SK-N-MC (cell line): ENCODE measurements at regions not wholly inside any gene's neighbourhood (a gene's known extent, or its start where the extent isn't known, plus 50 kb on each side); places are given as distances from the start of the nearest gene placed in this dataset.

ENCODE experiments used
- DNase-seq: peaks from one replicate; pipeline ENCODE4 v3.0.0-alpha.2; 2011; ENCODE audit warnings: low read depth, low spot score
- H3K27ac ChIP-seq: fragments of 200-600 bp; sonication (generic); 2 replicates; pipeline ENCODE4 v1.5.1; 2016; ENCODE audit warnings: mixed run types
- H3K36me3 ChIP-seq: fragments of 200-600 bp; sonication (generic); 2 replicates; pipeline ENCODE4 v1.6.1; 2017; ENCODE audit warnings: antibody characterized with exemption, low read length, mixed read lengths; ENCODE audit not compliant: insufficient read depth
- H3K4me3 ChIP-seq: fragments of 200-600 bp; sonication (generic); 2 replicates; pipeline ENCODE4 v1.5.1; 2016
- H3K9ac ChIP-seq: fragments of 200-600 bp; sonication (generic); 2 replicates; pipeline ENCODE4 v1.8.0; 2017; ENCODE audit warnings: mixed run types, mixed read lengths; ENCODE audit not compliant: insufficient read length
- H3K9me3 ChIP-seq: fragments of 200-600 bp; sonication (generic); 2 replicates; pipeline ENCODE4 v1.6.1; 2017; ENCODE audit warnings: low read depth, mild to moderate bottlenecking, antibody characterized with exemption, low read length, moderate library complexity, mixed read lengths
- EZH2 ChIP-seq: fragments of 200-600 bp; sonication (generic); IDR thresholded peaks from one replicate; pipeline ENCODE4 v1.6.1; 2017; ENCODE audit warnings: antibody characterized with exemption
- FOXP2 ChIP-seq: optimal IDR thresholded peaks from 2 replicates; pipeline ENCODE3; 2011; ENCODE audit warnings: mild to moderate bottlenecking, moderate library complexity; ENCODE audit not compliant: insufficient read depth; ENCODE audit errors: extremely low read length, control extremely low read depth
- POLR2AphosphoS5 ChIP-seq: IDR thresholded peaks from 2 replicates; pipeline ENCODE4 v1.6.1; 2012; ENCODE audit warnings: mild to moderate bottlenecking, low read depth, low read length, borderline replicate concordance

DNA sequence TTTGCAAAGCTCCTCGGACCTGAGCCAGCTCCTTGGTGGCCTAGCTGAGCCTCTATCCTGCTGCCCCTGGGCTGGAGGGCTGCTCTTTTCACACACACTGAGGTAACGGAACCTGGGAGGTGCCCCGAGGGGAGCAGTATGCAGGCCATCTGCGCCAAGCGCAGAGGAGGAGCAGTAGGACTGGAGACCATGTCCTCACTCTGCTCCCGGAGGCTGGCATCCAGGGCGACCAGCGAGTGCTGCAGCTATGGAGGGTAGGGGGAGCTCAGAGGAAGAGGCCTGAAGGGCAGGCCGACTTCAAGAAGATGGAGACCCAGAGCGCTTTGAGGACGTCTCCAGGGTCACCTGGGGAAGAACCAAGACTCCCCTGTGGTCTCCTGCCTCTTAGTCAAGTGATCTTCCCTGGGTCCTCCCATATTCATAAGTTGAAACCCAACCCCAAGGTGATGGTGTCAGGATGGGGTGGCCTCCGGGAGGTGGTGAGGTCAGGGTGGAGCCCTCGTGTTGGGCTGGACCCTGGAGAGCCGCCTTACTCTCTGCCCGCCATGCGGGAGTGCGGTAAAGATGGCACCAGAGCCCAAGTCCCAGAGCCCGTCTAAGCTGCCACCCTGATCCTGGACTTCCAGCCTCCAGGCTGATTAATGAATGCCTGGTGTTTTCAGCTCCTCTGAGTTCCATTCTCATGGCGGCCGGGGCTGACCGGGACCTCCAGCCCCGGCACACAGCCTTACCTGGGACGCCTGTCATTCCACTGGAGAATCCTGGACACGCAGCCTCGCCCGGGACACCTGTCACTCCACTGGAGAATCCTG, 160.7 kb downstream of the NDUFA10 start:
- Histone ChIP-seq H3K36me3 (no peaks in the 10 kb centered on the region), H3K4me3 (no peak overlapping the region), H3K9ac (no peak overlapping the region), H3K9me3 (no peaks in the 10 kb centered on the region), H3K27ac (no peak overlapping the region)
- no peak for DNase-seq
- TF ChIP-seq POLR2AphosphoS5 = no peak
- no peak for TF ChIP-seq EZH2
- no peak for TF ChIP-seq FOXP2

DNA sequence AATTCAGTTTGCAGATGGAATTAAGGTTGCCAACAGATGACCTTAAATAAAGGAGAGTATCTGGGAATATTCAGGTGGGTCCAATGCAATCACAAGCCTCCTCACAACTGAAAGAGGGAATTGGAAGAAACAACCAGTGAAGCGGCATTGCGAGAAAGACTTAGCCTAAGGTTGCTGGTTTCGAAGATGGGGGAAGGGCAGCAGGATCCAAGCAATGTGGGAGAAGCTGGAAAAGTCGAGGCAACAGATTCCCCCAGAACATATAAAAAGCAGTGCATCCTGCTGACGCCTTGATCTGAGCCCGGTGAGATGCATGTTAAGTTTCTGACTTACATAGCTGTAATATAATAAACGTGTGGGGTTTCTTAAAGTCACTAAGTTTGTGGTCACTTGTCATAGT, 162.5 kb downstream of the NDUFA10 start:
- TF ChIP-seq POLR2AphosphoS5 (no peak), EZH2 (no peak), FOXP2 (no peak)
- Histone ChIP-seq H3K36me3 (no peaks in the 10 kb centered on the region), H3K9ac (no peak overlapping the region), H3K27ac (no peak overlapping the region), H3K9me3 (no peaks in the 10 kb centered on the region), H3K4me3 (no peak overlapping the region)
- no peak for DNase-seq

DNA sequence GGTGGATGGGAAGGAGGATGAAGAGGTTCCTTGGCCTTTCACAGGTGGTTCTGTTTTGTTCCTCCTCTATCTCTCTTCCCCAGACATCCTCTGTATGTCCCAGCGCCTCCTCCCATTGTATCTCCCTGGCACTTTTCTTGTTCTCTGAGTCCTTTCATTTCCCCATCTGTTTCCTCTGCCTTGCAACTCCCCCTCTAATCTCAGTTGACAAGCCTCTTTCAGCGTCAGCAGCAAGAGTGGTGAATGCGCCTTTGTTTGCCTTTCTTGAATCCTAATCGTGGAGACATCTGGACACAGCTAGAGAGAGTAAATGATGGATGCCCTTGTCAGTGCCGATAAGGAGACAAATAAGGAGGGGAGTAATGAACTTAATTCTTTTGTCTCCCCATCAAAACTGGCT, 167.0 kb downstream of the NDUFA10 start:
- DNase-seq = no peak

DNA sequence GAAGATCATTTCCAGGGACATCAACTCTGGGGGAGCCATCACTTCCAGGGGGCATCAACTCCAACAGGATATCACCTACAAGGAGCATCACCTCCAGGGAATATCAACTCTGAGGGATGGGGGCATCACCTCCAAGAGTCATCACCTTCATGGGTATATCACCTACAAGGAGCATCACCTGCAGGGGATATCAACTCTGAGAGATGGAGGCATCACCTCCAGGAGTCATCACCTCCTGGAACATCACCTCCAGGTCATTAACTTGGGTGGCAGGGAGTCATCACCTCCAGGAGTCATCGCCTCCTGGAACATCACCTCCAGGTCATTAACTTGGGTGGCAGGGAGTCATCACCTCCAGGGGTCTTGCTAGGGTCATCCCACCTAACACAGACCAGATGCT, 167.6 kb downstream of the NDUFA10 start:
- TF ChIP-seq EZH2 (no peak), POLR2AphosphoS5 (no peak), FOXP2 (no peak)
- H3K36me3 ChIP-seq = no peaks in the 10 kb centered on the region
- H3K9me3 ChIP-seq = no peaks in the 10 kb centered on the region
- no peak for DNase-seq
- H3K4me3 ChIP-seq = no peak overlapping the region
- no peak overlapping the region for H3K27ac ChIP-seq
- no peak overlapping the region for H3K9ac ChIP-seq

More for the DNA sequence above, 167.0 kb downstream of the NDUFA10 start:
- no peak overlapping the region for H3K4me3 ChIP-seq
- no peak overlapping the region for H3K27ac ChIP-seq
- H3K9ac ChIP-seq = no peak overlapping the region
- TF ChIP-seq POLR2AphosphoS5 = no peak
- TF ChIP-seq EZH2 = no peak
- no peak for TF ChIP-seq FOXP2
- no peaks in the 10 kb centered on the region for H3K9me3 ChIP-seq
- no peaks in the 10 kb centered on the region for H3K36me3 ChIP-seq

DNA sequence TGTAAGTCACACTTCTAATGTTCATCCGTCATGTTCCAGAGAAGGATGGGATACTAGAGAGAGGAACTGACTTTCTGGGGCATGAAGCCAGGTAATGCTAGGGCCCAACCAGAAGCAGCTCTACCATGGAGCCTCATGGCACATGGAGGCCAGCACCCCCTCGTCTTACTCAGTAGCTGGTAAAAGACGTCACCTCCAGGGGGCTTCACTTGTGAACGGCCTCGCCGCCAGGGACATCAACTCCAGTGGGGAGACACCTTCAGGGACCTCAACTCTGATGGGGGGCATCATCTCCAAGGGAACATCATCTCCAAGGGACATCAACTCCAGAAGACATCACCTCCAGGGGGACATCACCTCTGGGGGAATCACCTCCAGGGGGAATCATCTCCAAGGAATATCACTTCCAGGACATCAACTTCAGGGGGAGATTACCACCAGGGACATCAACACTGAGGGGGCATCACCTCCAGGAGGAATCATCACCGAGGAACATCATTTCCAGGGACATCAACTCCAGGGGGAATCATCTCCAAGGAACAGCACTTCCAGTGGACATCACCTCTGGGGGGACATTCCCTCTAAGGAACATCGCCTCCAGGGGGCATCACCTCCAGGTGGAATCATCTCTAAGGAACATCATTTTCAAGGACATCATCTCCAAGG, 168.4 kb downstream of the NDUFA10 start:
- Histone ChIP-seq H3K9me3 (no peaks in the 10 kb centered on the region), H3K9ac (no peak overlapping the region), H3K4me3 (no peak overlapping the region), H3K27ac (no peak overlapping the region), H3K36me3 (no peaks in the 10 kb centered on the region)
- no peak for TF ChIP-seq EZH2
- no peak for TF ChIP-seq FOXP2
- no peak for TF ChIP-seq POLR2AphosphoS5
- no peak for DNase-seq

DNA sequence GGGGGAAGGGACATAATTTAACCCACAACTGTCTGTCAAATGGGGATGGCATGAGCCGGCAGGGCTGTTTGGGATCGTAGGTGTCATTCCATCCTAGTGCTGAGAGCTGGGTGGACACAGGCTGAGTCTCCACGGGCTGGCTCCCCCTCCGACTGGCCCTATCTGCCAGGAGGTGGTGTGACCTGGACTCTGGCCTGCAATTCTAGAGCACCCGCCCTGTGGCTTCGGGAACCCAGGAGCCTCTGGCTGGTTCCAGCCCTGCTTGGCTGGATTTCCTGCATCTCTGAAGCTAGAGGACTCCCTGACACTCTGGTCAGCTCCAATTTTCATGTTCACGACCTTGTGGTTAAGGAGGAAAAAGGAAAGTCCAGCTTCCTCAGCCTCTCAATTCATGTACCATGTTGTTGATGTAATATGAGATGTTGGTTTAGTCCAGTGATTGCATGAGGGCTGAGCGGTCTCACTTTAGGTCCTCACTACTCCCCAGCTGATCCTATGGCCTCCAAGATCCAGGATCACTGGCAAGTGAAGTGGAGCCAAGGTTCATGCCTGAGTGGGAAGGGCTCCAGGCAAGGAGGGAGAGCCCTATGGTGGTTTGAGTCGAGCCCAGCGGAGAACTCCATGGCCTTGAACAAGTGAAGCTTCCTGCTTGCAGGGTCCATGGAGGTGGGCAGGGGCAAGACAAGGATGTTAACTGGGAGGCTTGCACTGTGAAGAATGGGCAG, 169.1 kb downstream of the NDUFA10 start:
- no peaks in the 10 kb centered on the region for H3K36me3 ChIP-seq
- no peak overlapping the region for H3K9ac ChIP-seq
- H3K4me3 ChIP-seq = no peak overlapping the region
- no peak overlapping the region for H3K27ac ChIP-seq
- TF ChIP-seq POLR2AphosphoS5 (no peak), EZH2 (no peak), FOXP2 (no peak)
- DNase-seq = no peak
- H3K9me3 ChIP-seq = no peaks in the 10 kb centered on the region

DNA sequence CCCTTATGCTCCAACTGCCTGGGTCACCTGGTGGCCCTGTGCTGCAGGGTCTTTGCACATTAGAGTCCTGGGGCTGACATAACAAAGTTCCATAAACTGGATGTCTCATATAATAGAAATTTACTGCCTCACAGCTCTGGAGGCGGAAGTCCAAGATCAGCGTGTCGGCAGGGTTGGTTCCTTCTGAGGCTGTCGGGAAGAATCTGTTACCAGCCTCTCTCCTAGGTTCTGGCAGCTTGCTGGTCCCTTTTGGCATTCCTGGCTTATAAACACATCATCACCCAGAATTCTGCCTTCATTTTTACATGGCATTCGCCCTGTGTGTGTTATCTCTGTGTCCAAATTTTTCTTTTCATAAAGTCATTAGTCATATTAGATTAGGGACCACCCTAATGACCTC, 170.5 kb downstream of the NDUFA10 start:
- Histone ChIP-seq H3K36me3 (no peaks in the 10 kb centered on the region), H3K27ac (no peak overlapping the region), H3K9me3 (no peaks in the 10 kb centered on the region), H3K4me3 (no peak overlapping the region), H3K9ac (no peak overlapping the region)
- no peak for TF ChIP-seq POLR2AphosphoS5
- no peak for TF ChIP-seq EZH2
- no peak for TF ChIP-seq FOXP2
- DNase-seq = no peak

DNA sequence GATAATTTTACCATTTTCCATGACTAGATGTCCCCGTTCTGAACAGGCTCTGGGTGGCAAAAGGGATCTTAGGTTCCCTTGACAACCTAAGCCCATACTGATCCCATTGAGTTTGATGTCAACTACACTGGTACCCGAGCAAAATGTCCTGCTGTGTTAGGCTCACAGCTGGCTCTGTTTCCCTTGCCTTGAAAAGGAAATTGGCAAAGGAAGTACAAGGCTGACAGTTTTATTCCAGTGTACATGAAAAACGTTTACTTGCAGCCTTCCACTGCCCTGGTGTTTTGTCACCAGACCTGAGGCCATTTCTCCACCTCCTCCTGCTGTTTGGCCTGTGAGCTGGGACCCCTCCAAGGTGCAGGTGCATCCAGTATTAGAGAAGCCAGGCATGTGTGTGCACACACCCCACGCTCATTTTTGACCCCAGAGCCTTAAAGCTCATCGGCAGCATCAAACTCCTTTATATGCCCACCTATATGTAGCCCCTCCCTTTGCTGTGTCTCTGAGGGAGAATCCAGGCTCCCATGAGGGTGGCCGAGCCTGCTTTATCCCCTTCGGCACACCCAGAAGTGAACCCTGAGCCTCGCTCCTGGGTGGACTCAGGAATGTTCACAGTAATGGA, 171.3 kb downstream of the NDUFA10 start:
- TF ChIP-seq POLR2AphosphoS5 (no peak), FOXP2 (no peak), EZH2 (no peak)
- DNase-seq = no peak
- Histone ChIP-seq H3K36me3 (no peaks in the 10 kb centered on the region), H3K27ac (no peak overlapping the region), H3K9ac (no peak overlapping the region), H3K4me3 (no peak overlapping the region), H3K9me3 (no peaks in the 10 kb centered on the region)
